ENCODE measurements at regions not wholly inside any gene's neighbourhood (a gene's known extent, or its start where the extent isn't known, plus 50 kb on each side); places are given as distances from the start of the nearest gene placed in this dataset.
A peak's percentile ranks its signal among the peaks of the same experiment; 100 is the strongest.
"Not testable (repeated sequence)": the region's sequence is repeated elsewhere in the genome, so short reads cannot be mapped to it uniquely, and the experiment has no call there.

DNA sequence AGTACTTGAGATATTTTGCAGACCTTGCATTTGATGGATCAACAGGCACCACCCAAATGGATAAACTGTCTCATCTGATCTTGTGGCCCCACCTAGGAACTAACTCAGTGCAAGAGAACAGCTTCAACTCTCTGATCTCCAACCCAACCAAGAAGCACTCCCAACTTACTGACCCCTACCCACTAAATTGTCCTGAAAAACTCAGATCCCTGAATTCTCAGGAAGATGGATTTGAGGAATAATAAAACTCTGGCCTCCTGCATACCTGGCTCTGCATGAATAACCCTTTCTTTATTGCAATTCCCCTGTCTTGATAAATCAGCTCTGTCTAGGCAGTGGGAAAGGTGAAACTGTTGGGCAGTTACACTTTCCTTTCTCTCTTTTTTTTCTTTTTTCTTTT is 247.9 kb downstream of the ZPLD1 start:
- no peak for DNase-seq (ENCODE audit: low spot score)

DNA sequence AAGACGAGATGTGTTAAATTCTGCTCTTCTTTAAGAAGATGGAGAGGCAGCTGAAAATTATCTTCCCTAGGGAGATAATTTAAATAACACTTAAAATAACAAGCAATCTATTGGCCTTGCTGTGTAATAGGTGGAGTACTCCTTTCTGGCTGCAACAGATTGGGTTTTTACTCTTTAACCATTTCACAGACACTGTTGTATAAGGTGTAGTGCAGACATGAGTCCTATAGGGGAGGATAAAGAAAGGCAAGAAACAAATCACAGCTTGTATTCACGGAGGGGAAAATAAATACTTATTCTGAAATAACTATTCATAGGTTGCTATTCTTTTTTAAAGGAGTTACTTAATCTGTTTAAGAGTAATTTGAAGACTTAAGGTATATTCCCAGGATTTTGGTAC is 252.0 kb downstream of the ZPLD1 start:
- no peak for DNase-seq (ENCODE audit: low spot score)

DNA sequence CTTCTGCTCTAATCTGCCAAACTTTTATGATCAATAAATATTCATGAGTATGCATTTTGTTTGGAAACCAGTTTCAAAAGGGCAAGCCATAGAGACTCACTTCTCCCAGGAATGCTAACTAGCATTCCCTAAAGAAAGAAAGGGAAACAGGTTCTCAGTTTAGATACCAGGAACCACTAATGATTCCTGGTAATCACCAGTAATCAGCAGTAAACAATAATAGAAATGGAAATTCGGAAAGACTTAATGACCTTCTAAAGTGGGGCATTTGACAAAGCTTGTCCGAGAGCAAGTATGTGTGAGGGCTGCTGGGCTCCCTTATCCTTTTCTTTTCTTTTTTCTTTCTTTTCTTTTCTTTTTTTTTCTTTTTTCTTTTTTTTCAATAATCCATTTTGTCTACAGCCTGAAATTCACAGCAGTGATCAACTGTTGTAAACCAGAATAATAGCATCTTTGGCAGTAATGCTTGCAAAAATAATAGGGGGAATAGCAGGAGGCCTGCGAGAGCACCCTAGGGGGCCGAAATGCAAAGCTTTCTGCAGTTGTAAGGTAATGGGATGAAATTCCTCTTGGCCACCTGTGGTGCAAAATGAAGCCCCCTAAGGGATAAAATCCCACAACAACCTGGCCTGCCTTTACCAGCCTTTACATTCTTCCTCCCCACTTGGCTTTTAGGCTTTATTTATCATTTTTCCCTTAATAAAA is 253.2 kb downstream of the ZPLD1 start:
- no peak for DNase-seq (ENCODE audit: low spot score)

DNA sequence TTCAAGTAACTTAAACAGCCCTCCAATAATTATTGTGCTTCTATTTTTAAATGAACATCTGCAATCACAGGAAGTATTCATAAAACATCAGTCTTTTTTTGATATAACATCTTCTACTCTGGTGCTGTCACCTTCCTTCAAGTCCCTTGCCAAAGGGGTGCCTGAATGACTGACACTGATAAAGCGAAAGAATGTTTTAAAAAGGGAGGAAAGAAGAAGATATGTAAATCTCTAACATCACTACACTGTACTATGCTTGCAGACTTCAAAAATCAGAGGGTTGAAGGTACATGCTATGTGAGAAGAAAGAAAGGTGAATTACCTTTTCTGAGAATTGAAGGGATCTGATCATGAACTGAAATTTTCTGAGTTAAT is 253.7 kb downstream of the ZPLD1 start:
- DNase-seq (ENCODE audit: low spot score): no peak

DNA sequence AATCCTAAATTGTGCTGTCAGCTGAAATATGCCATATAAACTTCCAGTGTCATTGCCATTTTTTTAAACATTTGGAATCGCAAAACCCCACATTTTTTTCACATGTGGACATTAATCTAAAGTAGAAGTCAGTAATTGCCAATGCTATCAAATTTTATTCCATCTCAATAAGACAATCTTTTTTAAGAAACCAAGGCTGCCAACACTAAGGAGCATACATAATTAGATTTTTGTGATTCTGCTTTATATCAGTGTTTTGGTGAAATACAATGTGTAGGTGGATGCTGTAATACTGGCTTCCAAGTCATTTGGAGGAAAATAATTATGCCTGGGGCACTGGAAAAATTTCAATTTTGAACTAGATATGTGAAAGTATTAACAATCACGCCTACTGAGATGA is 256.7 kb downstream of the ZPLD1 start:
- no peak for DNase-seq (ENCODE audit: low spot score)

DNA sequence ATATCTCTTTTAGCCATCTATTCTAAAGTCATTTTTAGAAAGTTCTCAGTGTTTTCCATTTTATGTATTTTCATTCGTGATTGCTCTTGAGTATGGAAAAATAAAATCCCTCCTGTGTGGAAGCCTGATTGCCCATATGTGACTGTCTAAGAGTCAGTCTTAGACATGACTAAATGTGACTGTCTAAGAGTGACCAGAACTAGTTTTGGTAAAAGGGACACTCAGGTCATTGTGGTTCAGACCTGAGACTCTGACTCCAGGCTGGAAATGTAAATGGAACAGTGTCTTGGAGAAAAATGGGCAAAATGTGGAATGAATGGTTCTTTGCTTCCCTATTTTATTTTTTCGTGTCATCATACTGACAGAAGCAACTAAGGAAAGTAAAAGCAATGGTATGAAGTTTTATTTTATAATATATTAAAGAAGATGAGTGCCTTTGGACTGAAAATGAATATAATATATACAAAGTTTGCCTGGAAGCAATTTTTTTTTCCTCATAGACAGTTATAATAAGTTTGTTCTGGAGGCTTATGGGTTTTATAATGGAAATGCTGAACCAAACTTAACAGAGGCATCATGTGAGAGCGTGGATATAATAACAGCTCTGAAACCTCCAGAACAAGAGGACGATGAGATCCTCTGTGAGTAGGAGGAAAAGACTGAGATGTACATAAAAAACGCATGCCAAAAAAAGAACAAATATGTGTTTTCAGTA is 264.4 kb downstream of the ZPLD1 start:
- no peak for DNase-seq (ENCODE audit: low spot score)

DNA sequence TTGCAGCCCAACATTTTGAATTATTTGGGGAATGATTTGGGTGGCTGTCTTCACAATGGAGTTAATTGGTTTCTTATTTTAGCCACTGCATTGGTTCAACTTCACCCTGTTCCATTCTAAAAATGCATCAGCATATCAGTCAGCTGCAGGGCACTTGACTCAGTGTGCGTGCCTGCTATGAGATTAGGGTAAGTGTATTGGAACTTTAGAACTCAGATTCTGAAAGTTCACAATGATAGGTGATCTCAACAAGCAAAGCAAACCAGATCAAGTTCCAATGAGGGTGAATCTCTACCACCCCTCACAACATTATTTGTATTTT is 265.0 kb downstream of the ZPLD1 start:
- no peak for DNase-seq (ENCODE audit: low spot score)

DNA sequence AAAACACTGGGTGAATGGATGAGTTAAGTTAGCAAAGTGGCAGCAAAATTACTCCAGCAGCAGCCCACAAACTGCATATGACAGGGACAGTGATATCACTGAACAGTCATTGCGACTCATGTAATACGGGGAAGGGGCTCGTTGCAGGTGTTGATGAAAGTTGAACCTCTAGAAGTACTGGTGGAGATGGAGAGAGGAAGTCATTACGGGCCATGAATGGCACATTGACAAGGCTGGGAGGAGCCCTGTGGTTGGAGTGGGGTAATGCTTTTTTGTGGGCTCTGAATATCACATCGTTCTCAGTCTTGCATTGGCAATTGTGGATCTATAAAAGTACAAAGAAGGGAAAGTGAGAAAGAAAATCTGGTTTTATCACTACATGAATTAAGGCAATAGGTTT is 278.1 kb downstream of the ZPLD1 start:
- no peak for DNase-seq (ENCODE audit: low spot score)

DNA sequence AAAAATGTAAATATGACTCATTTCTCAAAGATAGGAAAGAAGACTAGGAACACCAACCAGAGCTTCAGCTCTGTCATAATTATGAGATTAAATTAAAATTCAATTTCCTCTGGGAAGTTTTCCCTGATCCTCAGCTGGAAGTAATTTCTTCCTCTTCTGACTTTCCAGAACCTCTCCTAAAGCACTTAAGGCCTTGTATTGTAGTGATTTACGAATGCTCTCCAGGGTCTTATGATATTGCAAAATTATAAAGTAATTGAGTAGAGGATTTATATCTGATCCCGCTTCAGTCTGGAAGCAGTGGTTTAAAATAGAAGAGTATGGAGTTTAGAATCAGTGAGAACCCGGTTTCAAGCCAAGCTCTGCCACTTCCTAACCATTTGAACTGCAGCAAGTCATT is 279.8 kb downstream of the ZPLD1 start:
- no peak for DNase-seq (ENCODE audit: low spot score)

DNA sequence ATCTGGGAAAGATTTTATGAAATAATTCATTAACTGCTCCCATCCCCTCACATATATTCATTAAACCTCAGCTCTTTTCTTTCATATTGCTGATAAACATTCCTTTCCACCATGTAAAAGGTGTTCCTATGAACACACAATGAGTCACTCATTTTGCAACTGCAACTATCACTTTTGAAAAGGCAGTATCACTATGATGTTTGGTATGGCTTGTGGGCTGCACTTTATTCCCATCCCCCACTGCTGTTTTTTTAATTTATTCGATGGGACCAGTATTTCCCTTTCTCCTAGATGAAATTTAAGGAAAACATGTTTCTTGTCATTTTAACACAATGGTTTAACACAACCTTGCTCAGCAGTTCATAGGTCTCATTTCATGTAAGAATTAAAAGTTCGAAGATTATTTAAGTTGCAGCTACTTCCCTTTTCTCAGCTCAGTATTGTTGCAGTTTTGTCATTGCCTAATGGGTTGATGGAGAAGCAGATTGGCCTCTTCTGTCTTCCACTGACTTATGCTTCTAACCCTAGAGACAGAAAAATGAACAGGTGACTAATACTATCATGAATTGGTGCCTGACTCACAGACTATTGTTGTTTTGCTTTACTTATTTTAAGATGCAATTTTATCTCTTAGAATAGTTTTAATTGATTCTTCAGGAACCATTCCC is 280.3 kb downstream of the ZPLD1 start:
- peak; percentile 2 for DNase-seq (ENCODE audit: low spot score)

DNA sequence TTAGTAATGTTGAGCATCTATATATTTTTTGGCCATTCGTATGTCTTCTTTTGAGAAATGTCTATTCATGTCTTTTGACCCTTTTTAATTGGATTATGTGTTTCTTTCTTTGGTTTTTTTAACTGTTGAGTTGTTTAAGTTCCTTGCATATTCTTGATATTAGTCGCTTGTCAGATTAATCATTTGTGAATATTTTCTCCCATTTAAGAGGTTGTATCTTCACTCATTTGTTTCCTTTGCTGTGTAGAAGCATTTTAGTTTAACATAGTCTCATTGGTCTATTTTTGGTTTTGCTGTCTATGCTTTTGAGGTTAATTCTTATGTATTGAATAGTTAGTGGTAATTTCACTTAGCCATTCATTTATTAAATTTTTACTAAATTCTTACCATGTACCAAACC is 283.8 kb downstream of the ZPLD1 start:
- DNase-seq (ENCODE audit: low spot score): no peak

DNA sequence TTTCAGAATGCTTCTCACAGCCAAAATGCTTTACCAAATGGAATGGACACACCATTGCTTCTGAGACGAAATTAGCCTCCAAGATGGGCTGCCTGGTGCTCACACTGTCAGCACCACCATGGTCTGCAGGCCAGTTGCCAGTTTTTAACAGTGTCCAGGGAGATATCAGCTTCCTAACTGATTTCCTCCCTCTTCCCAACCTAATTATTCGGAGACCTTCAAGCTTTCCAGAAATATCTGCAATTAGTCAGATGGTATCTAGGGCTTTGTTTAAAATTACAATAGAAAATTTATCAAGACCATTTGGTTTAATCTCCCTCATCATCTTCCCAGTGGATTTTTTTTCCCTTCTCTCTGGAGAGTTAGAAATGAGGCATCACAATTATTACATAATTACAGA is 287.5 kb downstream of the ZPLD1 start:
- no peak for DNase-seq (ENCODE audit: low spot score)

DNA sequence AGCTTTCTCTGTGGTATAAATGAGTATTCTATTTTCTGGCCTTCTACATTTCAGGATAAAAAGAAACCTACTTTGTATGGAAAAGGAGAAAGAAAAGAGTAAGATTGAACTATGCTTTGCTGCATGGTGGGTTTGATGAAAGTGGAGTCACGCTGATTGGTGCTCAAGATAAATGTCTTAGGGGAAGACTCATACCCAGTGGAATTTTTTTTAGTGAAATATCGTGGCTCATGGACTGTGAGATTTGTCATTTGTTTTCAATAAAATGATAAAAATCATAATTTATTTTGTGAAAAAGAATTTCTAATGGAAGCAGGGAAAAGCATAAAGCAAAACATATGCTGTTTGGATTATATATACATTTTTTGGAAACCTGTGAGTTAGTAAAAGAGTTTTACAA is 292.5 kb downstream of the ZPLD1 start:
- DNase-seq (ENCODE audit: low spot score): no peak

DNA sequence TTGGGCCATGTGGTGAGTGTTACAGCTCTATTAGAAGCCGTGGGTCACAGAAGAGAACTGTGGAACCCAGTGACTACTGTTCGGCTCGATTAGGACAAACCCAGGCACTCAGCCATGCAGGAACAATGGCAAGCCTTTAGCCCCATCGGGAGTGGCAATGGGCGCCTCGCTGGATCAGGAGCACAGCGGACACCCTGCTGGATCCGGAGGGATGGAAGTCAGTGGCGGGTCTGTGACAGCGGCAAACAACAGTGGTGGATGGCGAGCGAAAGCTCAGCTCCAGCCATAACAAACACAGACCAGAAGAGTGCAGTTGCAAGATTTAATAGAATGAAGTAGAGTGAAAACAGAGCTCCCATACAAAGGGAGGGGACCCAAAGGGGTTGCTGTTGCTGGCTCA is 297.8 kb downstream of the ZPLD1 start:
- DNase-seq (ENCODE audit: low spot score): not testable (repeated sequence)

DNA sequence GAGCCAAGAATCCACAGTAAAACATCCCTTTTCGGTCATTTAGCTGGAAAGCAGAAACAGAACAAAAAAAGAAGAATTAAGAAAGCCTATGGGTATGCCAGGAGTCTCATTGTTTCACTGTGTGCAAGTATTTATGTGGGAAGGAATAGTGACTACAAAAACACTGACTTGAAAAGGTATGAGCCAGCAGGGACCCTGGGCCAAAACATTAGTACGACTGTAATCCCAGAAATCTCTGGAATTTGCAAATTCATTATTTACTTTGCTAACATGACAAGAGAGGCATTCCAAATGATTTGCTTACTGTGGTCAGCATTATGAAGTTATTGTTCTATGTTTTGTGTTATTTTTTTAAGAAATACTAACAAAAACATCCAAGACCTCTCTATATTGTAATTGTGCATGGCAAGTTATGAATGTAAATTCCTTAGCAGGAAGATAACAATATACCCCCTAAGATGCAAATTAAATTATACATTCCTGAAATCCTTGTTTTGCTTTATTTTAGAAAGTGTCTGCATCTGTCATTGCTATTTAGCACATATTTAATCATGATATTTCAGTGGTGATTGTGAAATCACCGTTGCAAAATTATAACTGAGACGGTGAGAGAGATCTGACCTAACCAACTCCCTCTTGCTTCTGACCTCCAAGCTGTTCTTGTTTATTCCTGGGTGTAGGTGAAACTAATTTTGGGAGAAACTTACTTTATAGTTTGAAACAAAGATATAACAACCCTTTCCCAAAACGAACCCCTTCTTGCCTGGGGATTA is 299.2 kb downstream of the ZPLD1 start:
- DNase-seq (ENCODE audit: low spot score): no peak

DNA sequence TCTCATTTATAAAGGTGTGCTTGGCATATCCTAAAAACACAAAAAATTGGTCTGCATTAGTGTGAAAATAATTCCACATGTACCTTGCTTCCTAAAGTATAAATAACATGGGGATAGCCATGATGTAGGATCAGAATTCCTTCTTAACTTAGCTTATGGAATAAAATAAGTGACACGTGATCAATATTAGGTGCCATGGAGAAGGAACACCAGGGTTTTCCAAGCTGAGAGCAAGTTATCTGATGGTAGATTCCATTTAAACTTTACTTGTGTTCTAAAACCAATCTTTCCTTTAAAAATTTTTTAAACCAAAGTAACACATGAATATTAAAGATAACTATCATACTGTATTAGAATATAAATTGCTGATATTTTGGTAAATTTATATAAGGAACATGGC is 300.5 kb downstream of the ZPLD1 start:
- no peak for DNase-seq (ENCODE audit: low spot score)

DNA sequence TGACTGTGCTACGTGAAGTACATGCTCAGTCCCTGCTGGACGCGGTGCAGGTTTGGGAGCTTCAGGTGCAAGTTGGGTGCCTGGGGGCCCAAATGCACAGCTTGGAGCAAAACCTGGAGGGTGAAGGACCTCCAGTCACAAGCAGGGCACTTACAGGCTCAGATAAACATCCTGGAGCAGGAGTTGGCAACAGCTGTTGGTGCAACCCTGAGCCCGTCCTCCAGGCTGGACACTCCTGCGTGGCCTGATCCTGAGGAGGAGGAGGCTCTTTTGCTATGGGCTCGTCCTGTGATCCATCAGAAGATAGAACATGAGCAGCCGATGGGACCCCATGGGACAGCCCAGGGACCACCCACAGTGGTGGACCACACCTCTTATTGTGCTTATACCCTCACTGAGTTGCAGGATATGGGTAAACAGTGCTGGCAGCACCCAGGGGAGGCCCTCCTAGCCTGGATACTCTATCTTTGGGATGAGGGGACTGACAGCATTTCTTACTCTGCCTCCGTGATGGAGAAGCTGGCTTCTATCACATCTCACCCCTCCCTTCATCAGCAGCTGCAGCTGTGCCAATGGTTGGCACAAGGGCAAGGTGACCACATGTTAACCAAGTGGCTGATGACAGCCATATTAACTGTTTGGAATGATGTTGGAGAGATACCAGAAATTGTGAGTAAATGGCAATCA is 301.6 kb downstream of the ZPLD1 start:
- no peak for DNase-seq (ENCODE audit: low spot score)

DNA sequence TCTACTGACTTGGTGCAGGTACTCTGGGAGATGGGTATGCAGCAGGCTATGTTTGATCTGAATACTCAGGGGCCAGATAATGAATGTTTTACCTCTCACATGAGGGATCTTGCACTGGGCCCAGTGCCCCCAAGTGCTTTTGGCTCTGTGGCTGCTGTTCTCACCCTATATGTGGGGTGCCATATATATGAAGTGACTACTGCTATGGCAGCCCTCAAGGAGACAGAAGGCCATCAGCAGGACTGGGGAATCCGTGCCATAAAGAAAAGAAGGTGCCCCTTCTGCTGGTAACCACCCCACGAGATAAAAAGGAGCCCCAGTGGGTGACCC is 302.1 kb downstream of the ZPLD1 start:
- DNase-seq (ENCODE audit: low spot score): no peak

DNA sequence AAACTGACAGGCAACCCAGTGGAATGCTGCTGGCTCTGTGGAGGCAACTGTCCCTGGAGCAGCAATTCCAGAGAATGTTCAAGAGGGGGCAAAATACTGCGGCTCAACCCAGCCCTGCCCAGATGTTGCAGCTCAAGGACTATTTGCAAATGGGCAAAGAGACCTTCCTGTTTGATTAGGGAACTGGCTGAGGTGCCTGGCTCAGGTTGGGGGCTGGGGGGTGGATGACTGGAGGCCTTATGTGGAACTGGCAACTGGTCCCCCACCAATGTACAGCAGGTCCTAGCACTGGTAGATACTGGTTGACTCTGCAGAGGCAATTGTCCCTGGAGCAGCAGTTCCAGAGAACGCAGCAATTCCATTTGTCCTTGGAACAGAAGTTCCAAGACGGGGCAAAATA is 302.5 kb downstream of the ZPLD1 start:
- DNase-seq (ENCODE audit: low spot score): no peak

DNA sequence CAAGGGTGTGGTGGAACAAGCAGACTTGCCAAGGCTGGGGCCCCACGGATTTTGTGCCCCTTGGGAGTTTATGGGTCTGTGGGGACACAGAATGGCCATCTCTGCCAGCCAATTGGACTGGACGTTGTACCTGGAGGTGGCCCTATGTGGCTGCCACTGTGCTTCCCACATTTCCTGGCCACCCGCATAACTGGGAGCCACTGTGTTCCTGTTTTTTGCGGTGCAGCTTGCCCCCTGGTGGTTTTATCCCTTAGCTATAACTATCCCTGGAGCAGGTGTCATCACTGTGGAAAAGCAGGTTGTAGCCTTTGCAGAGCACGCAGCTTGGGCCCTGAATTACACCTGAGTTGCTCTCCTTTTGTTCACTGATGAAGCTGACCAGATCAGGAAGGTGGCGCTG is 306.3 kb downstream of the ZPLD1 start:
- no peak for DNase-seq (ENCODE audit: low spot score)

DNA sequence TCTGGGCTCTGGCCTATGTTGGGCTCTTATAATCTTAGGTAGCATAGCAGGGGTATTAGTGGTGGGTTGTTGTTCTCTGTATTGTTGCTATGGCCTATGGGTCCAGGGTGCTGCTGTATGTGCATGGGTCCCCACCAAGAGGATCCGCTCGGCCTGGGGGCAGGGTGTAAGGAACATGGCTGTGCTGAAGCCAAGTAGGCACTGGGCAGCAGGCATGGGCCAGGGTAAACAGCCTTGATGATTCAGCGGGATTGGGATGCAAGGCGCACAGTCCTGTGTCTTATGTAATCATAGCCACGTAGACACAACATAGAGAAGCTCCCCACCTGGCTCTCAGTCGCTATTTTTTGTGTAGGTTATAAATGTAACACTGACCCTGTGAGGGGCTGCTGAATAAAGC is 306.9 kb downstream of the ZPLD1 start:
- no peak for DNase-seq (ENCODE audit: low spot score)

DNA sequence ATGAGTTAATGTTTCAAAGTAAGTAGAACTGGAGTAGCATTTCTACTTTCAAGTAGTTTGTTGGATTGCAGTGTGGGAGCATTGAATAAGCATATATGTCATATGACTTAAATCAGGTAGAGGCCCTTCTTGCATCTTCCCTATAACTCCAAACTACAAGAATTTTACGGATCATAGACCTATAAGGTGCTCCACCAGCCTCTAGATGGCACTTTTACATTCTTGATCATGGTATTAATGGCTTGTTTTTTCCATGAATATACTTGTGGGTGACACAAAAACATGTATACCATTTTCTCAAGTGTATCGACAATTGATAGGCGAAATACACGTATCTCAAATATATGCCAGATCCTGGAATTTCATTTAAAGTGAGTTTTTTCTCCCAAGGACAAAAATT is 311.1 kb downstream of the ZPLD1 start:
- DNase-seq (ENCODE audit: low spot score): no peak

DNA sequence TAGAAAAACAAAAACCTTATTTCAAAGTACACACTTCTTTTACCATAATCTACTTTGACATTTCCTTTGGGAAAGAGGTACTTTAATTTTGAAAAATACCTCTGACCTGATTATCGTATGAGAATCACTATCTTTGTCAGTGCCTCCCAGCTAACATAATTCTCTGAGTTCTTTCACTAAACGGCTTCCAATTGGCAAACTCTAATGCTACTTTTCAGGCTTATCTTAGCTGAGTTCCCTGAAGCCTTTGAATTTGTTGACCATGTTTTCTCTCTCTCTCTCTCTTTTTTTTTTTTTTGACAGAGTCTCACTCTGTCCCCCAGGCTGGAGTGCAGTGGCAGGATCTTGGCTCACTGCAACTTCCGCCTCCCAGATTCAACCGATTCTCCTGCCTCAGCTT is 312.8 kb downstream of the ZPLD1 start:
- no peak for DNase-seq (ENCODE audit: low spot score)

All from LoVo (cell line).